CD4-positive, alpha-beta T cell treated with Interleukin-6 for 4 hours (primary cell): ENCODE measurements at regions not wholly inside any gene's neighbourhood (a gene's known extent, or its start where the extent isn't known, plus 50 kb on each side); places are given as distances from the start of the nearest gene placed in this dataset.
"Not testable (repeated sequence)": the region's sequence is repeated elsewhere in the genome, so short reads cannot be mapped to it uniquely, and the experiment has no call there.

Source experiments
- DNase-seq: peaks from one replicate; pipeline ENCODE4 v3.0.0-alpha.2; 2020; ENCODE audit warnings: mixed read lengths

DNA sequence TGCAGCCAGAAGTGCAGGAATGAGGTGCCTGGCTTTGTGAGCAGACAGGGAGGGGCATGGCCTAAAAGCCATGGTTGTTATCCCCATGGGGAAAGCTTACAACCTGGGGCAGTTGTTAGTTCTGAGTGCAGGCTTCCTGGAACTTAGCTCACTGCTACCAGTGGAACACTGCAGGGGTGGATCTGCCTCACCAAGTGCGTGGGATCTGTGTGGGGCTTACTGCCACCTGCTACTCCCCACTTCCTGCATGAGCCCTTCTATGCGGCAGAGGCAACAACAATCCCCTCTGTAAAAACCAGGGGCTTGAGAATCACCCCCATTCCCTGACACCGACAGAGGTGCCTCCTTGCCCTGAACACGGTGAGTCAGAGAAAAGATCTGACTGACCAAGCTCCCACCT lies 174.6 kb downstream of the SPIN4 start:
- DNase-seq = not testable (repeated sequence)

DNA sequence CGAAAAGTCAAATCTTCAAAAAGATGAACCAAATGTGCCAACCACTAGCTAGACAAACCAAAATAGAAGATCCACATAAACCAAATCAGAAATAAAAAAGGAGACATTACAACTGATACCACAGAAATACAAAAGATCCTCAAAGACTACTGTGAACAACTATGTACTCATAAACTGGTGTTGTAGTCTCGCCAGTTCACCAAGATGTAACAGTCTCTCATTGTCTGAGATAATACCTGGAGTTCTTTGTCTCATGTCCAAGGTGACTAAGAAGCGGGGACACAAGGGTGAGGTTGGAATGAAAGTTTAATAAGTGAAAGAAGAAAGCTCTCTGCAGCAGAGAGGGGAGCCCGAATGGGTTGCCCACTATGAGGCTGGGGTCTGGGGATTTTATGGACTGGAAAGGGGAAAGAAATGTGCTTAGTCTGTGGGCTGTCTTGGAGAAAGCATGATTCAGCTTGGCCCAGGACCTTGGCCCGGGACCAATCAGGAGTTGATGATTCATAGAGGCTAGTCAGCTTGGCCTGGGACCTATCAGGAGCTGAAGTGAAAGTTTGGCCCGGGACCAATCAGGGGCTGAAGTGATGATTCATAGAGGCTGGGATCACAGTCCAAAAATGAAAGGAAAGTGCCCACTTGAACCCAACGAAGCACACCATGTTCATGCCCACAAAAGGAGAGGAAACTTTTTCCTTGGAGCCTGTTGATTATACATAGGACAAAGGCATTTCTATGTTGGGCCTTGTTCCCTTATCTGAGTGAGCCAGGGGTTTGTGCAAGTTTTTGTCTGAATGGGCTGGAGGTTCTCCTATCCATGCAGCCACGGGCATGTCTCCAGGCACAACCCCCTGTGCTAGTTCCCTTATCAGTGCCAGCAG lies 177.1 kb downstream of the SPIN4 start:
- DNase-seq = not testable (repeated sequence)

DNA sequence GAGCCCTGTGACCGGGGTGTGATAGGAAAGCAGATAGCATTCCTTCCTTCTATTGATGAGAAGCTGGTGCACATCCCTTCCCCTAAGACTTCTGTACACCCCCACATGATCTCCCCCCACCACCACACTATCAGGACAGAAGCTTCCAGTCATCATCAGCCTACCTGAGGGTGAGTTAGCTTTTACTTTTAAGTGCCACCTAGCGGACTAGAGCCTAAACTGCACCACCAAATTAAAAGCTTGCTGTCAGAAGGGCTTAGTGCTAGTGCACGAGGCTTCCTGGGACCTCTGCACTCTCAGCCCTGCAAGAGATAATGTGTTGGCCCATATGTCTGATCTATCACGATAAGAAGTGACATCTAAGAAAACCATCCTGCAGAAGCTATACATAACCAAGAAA lies 181.7 kb downstream of the SPIN4 start:
- not testable (repeated sequence) for DNase-seq

DNA sequence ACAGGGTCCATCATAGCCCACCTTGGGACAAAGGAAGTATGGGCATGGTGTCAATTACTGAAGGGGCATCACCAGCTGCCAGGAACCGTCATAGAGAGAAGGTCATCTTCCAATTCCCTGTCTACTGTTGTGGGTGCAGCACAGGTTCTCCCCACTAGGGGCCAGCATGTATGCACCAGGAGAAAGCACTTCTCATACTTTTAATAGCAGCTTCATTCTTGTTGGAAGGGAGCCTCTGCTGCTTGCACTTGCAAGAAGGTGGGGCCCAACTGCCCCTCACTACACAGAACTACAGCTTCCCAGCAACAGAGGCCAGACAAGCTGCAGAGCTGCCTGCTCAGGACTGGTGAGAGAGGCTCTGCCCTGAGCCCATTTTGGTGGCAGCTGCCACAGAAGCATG lies 182.2 kb downstream of the SPIN4 start:
- not testable (repeated sequence) for DNase-seq

DNA sequence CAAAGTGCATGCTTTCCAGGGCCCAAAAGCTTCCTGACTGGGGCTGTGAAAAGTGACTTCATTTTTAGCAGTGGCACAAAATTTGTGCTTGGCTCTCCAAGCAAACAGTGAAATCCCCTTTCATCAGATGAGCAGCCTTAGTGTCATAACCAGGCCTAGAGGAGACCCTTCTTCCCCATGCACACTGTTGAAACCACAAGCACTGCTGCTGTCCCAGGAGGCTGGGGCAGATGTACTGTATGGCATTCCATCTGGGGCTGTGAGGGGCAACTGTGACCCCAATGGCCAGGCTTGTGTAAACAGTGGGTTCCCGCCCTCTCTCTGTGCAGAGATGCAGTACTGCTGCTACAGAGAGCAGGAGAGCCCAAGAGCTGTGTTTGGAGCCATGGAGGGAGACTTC lies 184.1 kb downstream of the SPIN4 start:
- not testable (repeated sequence) for DNase-seq

DNA sequence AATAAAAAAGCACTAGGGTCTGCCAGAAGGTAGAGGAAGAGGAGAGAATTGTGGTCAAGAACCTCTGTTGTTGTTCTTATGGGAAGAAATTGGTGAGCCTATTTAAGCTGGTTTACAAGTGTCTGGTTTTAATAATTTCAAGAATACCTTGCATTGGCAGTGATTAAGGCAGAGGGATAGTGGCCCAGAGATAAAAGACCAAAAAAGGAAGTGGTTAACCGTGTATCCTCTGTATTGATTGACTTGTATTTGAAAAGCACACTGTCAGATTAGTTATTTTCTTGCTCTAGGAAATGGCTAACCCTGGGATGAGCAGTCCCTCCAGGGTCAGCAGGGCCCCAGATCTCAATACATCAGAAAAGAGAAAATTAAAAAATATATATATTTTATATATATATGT lies 190.1 kb downstream of the SPIN4 start:
- DNase-seq = not testable (repeated sequence)

DNA sequence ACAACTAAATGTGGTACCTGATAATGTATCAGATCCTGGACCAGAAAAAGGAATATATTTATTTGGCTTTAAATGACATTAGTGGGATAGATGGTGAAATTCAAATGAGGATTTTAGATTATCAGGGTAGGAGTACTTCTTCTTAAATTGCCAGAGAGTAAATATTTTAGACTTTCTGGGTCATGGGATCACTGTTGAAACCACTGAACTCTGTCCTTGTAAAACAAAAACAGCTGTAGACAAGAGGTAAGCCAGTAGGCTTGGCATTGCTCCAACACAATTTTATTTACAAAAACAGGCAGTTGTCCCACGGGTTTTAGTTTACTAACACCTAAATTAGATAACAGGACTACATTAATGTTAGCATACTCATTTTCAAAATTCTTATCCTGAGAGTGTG lies 190.8 kb downstream of the SPIN4 start:
- DNase-seq = not testable (repeated sequence)

DNA sequence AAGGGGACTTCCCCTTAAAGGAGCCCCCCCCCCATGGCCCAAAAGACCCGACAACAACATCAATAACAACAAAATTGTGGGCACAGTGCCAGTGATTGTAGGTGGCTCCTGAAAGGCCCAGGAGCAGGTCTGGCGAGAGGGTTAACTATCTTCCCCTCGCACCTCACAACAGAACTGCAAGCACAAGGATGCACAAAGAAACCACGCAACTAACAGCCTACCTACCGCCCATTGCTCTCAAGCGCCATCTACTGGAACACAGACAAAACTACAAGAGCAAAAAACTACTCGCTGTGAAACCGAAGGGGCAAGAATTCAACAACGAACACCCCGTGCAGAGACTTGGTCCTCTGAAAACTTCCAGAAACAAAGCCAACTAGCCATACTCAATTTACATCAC lies 205.6 kb downstream of the SPIN4 start:
- not testable (repeated sequence) for DNase-seq

DNA sequence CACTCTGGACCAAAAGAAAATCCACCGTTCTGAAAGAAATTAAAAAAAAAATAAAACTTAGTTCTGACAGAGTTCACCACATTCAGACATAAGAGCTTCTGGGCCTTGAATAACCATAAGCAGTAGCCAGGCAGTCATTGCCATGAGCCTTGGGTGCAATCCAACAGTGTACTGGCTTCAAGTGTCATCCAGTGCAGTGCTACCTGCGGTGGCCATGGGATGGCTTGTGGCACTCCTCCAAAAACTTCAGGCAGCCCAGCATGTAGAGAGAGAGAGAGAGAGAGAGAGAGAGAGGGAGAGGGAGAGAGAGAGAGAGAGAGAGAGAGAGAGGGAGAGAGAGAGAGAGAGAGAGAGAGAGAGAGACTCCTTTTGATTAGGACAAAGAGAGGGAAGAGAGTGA lies 208.5 kb downstream of the SPIN4 start:
- not testable (repeated sequence) for DNase-seq

DNA sequence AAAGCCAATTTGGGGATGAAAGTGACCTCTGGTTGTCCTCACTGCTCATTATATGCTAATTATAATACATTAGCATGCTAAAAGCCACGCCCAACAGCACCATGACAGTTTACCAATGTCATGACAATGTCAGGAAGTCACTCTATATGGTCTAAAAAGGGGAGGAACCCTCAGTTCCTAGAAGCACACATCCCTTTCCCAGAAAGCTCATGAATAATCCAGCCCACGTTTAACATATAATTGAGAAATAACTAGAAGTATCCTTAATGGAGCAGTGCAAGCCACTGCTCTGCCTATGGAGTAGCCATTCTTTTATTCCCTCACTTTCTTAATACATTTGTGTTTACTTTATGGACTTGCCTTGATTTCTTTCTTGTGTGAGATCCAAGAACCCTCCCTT lies 215.3 kb downstream of the SPIN4 start:
- not testable (repeated sequence) for DNase-seq

DNA sequence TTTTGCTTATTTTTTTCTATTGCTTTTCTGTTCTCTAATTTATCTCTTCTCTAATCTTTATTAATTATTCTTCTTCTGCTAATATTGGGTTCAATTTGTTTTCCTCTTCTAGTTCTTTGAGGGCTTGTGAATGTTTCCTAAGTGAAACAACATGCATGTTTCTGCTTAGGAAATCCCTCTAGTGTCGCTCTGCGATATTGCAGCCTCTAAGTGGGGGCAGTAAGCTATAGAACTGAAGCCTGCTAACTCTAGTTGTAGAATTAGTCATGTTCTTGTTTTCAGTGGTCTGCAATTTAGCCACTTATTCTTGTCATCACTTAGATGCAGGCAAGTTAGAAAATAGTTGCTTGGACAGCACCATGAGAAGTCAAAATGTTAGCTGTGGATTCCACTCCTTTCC lies 222.6 kb downstream of the SPIN4 start:
- peak; percentile 6 for DNase-seq

DNA sequence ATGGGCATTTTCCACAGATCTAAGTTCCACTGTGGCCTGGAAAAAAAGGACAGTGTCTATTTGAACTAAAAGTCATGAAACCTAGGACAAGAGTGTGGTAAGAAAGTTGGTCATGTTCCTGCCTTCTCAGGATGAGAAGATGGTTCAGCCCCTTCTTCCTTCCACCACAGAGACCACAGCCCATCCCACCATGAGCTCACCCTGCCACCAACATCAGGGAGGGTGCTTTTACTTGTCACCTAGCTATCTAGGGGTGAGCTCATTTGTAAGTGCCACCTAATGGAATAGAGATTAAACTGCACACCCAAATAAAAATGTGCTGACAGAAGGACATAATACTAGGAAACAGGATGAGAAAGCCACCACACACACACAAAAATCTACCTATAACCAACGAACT lies 235.9 kb downstream of the SPIN4 start:
- no peak for DNase-seq

DNA sequence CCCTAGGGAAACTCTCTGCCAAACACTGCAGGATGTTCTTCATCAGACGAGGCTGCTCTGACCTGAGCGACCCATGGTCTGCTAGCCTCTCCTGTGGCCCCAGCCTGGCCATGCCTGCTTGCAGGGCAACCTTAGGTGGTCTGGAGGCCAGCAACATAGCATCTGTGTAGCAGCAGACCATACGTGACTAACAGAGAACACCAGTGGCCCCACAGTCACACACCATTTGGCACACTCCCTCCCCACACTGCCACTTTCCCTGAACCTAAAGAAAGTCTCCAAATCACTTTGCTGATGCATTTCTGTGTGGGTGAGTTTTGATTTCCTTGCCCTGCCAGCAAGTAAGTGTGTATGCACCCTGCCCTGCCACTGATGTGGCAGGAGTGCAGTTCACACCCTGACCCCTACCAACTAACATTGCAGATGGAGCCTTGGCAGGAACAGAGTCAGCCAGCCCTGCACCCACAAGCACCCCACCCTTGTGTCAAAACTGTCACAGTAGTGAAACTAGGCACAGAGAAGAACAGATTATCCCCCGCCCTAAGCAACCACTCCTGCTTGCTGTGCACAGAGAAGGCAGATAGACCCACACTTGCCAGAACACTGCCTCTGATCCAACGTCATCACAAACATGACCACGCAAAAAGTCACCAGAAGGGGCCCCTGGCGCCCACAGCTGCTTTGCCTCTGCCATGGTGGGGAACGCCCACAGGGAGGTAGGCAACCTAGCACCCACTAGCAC lies 249.1 kb downstream of the SPIN4 start:
- DNase-seq = no peak

DNA sequence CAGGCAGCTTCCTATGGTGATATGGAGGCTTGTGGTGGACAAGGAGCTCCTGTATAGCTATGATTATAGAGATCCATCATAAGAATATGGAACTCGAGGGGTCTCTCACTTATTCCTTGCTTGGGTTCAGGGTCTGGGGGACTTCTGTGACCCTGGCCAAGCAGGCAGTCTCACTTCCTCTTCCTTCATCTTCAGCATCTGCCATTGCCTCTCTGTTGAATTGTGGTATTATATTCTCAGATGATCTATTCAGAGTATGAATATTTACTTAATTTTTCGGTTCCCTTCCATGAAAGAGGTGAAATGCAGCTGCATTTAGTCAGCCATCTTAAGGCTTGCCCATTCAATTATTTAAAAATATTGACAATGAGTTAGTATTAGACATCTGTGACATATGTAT lies 292.9 kb downstream of the SPIN4 start:
- DNase-seq = no peak

DNA sequence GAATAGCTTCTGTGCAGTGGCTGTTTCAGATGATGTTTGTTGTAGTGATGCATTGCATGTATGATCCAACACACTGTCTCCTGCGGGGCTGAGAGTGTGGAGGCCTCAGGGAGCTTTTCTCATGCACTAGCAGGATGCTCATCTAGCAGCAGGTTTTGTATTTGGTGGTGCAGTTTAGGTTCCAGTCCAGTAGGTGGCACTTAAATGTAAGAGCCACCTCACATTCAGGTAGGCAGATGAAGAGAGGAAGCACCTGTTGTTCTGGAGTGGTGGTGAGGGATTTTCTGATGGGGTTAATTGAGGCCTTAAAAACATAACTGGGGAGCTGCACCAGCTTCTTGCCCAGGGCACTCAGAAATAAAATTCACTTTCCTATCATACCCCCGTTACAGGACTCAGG lies 300.9 kb downstream of the SPIN4 start:
- no peak for DNase-seq

DNA sequence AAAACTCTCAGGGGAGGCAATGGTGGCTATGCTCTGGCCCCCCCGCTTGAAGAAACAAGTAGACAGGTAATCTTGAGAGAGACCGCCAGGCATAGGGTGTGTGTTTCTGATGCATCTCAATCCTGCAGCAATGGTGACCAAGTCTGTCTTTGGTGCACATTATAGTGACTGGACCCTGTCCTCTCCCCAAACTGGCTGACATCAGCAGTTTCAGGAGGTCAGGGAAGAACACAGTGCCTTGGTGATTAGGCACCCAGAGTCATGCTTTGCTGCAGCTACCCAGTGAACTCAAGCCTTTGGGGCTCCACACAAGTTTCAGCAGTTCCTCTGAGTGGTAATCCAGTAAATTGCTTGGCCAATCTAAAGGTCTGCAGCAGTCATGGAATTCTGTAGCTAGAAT lies 318.3 kb downstream of the SPIN4 start:
- DNase-seq = no peak

DNA sequence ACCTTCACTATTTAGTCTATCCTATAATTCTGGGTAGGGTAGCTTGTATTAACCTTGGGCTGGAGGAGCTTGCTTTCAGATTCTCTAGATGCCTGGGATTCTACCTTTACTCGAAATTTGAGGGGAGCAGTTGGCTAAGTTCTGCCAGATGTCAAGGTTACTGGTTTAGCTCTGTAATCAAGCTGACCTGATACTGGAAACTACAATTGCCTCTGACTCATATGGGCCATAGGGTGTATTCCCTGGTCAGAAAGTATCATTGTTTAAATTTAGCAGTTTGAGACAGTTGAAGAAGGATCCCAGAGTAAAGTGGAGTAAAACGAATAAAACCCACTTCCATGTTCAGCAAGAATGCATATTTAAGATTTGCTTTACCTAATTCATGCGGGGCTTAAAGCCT lies 337.6 kb downstream of the SPIN4 start:
- no peak for DNase-seq

DNA sequence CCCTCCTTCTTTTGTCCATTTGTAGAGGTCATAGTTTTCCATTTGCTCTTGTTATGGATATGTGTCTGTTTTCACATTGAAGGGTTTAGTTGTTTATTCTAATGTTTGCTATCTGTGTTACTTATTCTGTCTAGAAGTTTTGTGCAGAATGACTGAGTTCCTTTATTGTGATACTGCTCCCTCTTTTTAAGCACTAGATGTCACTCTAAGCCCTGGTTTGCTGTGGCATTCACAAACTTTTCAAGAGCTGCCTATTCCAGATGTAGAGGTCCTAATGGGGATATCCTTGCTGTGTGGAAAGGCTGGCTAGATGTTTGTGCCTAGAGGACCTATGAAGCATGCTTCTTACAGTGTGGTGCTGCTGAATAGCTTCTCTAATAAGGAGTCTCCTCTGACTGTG lies 338.6 kb downstream of the SPIN4 start:
- DNase-seq = no peak

DNA sequence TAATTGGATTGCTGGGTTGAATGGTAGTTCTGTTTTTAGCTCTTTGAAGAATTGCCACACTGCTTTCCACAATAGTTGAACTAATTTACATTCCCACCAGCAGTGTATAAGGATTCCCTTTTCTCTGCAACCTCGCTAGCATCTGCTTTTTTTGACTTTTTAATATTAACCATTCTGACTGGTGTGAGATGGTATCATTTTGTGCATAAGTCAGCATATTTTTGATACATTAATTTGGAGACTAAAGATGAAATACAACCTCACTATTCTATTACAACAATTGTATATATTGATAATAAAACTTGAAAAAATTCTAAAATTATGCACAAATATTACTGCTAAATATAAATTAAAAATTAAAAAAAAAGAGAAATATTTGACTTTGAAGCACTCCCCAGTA lies 350.9 kb downstream of the SPIN4 start:
- not testable (repeated sequence) for DNase-seq
